Endothelial cell of umbilical vein (primary cell): ENCODE measurements at regions not wholly inside any gene's neighbourhood (a gene's known extent, or its start where the extent isn't known, plus 50 kb on each side); places are given as distances from the start of the nearest gene placed in this dataset.

Experiments
- CTCF ChIP-seq, 2 donors: IDR thresholded peaks; 1 replicate in 1 of 2; 2 replicates in 1 of 2; pipeline ENCODE4 v1.5.1; 2011; ENCODE audit warnings: low read length in 2 of 2, mild to moderate bottlenecking in 2 of 2, moderate library complexity in 2 of 2, control low read depth in 1 of 2, inconsistent platforms in 1 of 2, low read depth in 1 of 2; ENCODE audit not compliant: insufficient read depth in 1 of 2; ENCODE audit errors: extremely low read depth in 1 of 2
- EZH2 ChIP-seq: IDR thresholded peaks from 2 replicates; pipeline ENCODE4 v1.6.1; 2012; ENCODE audit warnings: borderline replicate concordance, low read depth, mild to moderate bottlenecking, moderate library complexity, low read length, inconsistent platforms; ENCODE audit not compliant: severe bottlenecking
- POLR2A ChIP-seq: IDR thresholded peaks from 2 replicates; pipeline ENCODE4 v1.6.1; 2012; ENCODE audit warnings: low read depth, mild to moderate bottlenecking, control low read depth, low read length
- POLR2AphosphoS5 ChIP-seq: IDR thresholded peaks from 2 replicates; pipeline ENCODE4 v1.6.1; 2012; ENCODE audit warnings: low read depth, mild to moderate bottlenecking, control low read depth, low read length, moderate library complexity; ENCODE audit not compliant: insufficient read depth

- TF ChIP-seq EZH2 = no peak
- no peak for TF ChIP-seq CTCF (IDR thresholded peaks at IDR 0.05; ENCODE audit: extremely low read depth in 1 of 2, insufficient read depth in 1 of 2, low read depth in 1 of 2, low read length in 2 of 2)
- TF ChIP-seq POLR2AphosphoS5 = no peak
- TF ChIP-seq POLR2A = no peak
Measured at GRCh38 chr12:25728056-25728595, 175.0 kb upstream of the LMNTD1 start.
